OCI-LY1 (cell line): ENCODE measurements at regions not wholly inside any gene's neighbourhood (a gene's known extent, or its start where the extent isn't known, plus 50 kb on each side); places are given as distances from the start of the nearest gene placed in this dataset.

ENCODE experiments used
- H2AFZ ChIP-seq: fragments of 200-600 bp; sonication (generic), shearing (Covaris generic); 2 replicates; pipeline ENCODE4 v1.6.0; 2014; ENCODE audit warnings: antibody characterized with exemption, mild to moderate bottlenecking, low read length
- H3F3A ChIP-seq: fragments of 200-600 bp; sonication (generic), shearing (Covaris generic); 2 replicates; pipeline ENCODE4 v1.6.0; 2014; ENCODE audit warnings: mild to moderate bottlenecking, antibody characterized with exemption, low read length, moderate library complexity; ENCODE audit not compliant: insufficient read depth
- H3K27ac ChIP-seq: fragments of 200-600 bp; sonication (generic); 2 replicates; pipeline ENCODE4 v1.5.1; 2014; ENCODE audit warnings: low read length, mixed run types, mild to moderate bottlenecking, low read depth; ENCODE audit not compliant: poor library complexity, severe bottlenecking
- H3K27me3 ChIP-seq: fragments of 200-600 bp; sonication (generic); 2 replicates; pipeline ENCODE4 v1.6.0; 2014; ENCODE audit warnings: antibody characterized with exemption, mild to moderate bottlenecking, low read length, moderate library complexity; ENCODE audit not compliant: insufficient read depth
- H3K36me3 ChIP-seq: fragments of 200-600 bp; sonication (generic); 2 replicates; pipeline ENCODE4 v1.6.1; 2014; ENCODE audit warnings: mild to moderate bottlenecking, antibody characterized with exemption, low read length, moderate library complexity, mixed read lengths; ENCODE audit not compliant: insufficient read depth
- H3K4me1 ChIP-seq: fragments of 200-600 bp; sonication (generic); 2 replicates; pipeline ENCODE4 v1.5.1; 2014; ENCODE audit warnings: mild to moderate bottlenecking, low read length, moderate library complexity; ENCODE audit not compliant: insufficient read depth, severe bottlenecking
- H3K4me2 ChIP-seq: fragments of 200-600 bp; sonication (generic), shearing (Covaris generic); 2 replicates; pipeline ENCODE4 v1.6.1; 2014; ENCODE audit warnings: low read length
- H3K4me3 ChIP-seq: fragments of 200-600 bp; sonication (generic); 2 replicates; pipeline ENCODE4 v1.5.1; 2014; ENCODE audit warnings: low read length, low read depth, mild to moderate bottlenecking, mixed read lengths; ENCODE audit not compliant: poor library complexity, severe bottlenecking
- H3K79me2 ChIP-seq: fragments of 200-600 bp; shearing (Covaris generic); 2 replicates; pipeline ENCODE4 v1.6.1; 2016; ENCODE audit warnings: mixed run types, low read length, mixed read lengths; ENCODE audit not compliant: insufficient read depth
- H3K9ac ChIP-seq: fragments of 200-600 bp; sonication (generic), shearing (Covaris generic); 2 replicates; pipeline ENCODE4 v1.6.1; 2014; ENCODE audit warnings: mild to moderate bottlenecking, low read length, mixed read lengths
- H3K9me2 ChIP-seq: fragments of 200-600 bp; sonication (generic), shearing (Covaris generic); 2 replicates; pipeline ENCODE4 v1.6.1; 2014; ENCODE audit warnings: low read depth, mild to moderate bottlenecking, low read length, mixed read lengths
- H3K9me3 ChIP-seq: fragments of 200-600 bp; shearing (Covaris generic); 2 replicates; pipeline ENCODE4 v1.6.1; 2014; ENCODE audit warnings: low read length, mixed read lengths
- H4K20me1 ChIP-seq: fragments of 200-600 bp; sonication (generic), shearing (Covaris generic); 2 replicates; pipeline ENCODE4 v1.6.0; 2016; ENCODE audit warnings: mild to moderate bottlenecking, low read length; ENCODE audit not compliant: insufficient read depth
- CTCF ChIP-seq: fragments of 200-600 bp; sonication (generic), shearing (Covaris generic); IDR thresholded peaks from 2 replicates; pipeline ENCODE4 v1.5.1; 2017; ENCODE audit warnings: mild to moderate bottlenecking, antibody characterized with exemption, low read length, moderate library complexity, mixed read lengths
- EZH2 ChIP-seq: fragments of 200-600 bp; sonication (generic), shearing (Covaris generic); IDR thresholded peaks from 2 replicates; pipeline ENCODE4 v1.8.0; 2017; ENCODE audit warnings: borderline replicate concordance, mixed run types, mild to moderate bottlenecking, antibody characterized with exemption, low read length, moderate library complexity, mixed read lengths

GRCh38 chrX:78603908-78604307, 55.2 kb downstream of the RTL3 start:
- H3K36me3 ChIP-seq: no peaks in the 10 kb centered on the region

GRCh38 chrX:78595901-78596502, 63.1 kb downstream of the RTL3 start:
- Histone ChIP-seq H3K27ac (peak overlapping the region; percentile 7), H2AFZ (no peak overlapping the region), H3K4me1 (peaks cover 10% of the 10 kb centered on the region), H3K79me2 (no peaks in the 10 kb centered on the region), H3K27me3 (no peaks in the 10 kb centered on the region), H3K4me3 (peak overlapping the region; percentile 25), H3K36me3 (no peaks in the 10 kb centered on the region), H3K9me3 (no peaks in the 10 kb centered on the region), H3K9me2 (no peaks in the 10 kb centered on the region), H3F3A (no peaks in the 10 kb centered on the region), H3K9ac (no peak overlapping the region), H4K20me1 (no peaks in the 10 kb centered on the region), H3K4me2 (peak overlapping the region; percentile 32; the same call in 1 of the 2 replicates)
- TF ChIP-seq EZH2: no peak
- TF ChIP-seq CTCF: peak; percentile 72; the same call in 1 of the 2 replicates

More at GRCh38 chrX:78603908-78604307, 55.2 kb downstream of the RTL3 start:
- Histone ChIP-seq H4K20me1 (no peaks in the 10 kb centered on the region), H3K9ac (no peak overlapping the region), H3F3A (no peaks in the 10 kb centered on the region), H3K27me3 (no peaks in the 10 kb centered on the region), H3K9me2 (no peaks in the 10 kb centered on the region), H3K4me2 (no peak overlapping the region), H3K4me3 (no peak overlapping the region), H3K79me2 (no peaks in the 10 kb centered on the region), H3K27ac (no peak overlapping the region), H3K4me1 (peaks cover 8% of the 10 kb centered on the region), H2AFZ (no peak overlapping the region), H3K9me3 (no peaks in the 10 kb centered on the region)
- TF ChIP-seq EZH2: no peak
- no peak for TF ChIP-seq CTCF

DNA sequence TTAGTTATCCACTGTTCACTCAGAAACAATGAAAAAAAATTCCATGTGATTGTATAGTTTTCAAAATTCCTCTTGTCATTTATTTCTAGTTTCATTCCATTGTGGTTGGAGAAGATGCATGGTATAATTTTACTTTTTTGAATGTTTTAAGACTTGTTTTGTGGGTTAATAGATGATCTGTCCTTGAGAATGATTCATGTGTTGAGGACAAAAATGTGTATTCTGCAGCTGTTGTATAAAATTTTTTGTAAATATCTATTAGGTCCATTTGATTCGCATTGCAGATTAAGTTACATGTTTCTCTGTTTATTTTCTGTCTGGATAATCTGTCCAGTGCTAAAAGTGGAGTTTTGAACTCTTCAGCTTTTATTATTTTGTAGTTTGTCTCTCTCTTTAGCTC, 65.4 kb downstream of the RTL3 start:
- H3K4me3 ChIP-seq: no peak overlapping the region
- no peak overlapping the region for H3K4me2 ChIP-seq
- H3K36me3 ChIP-seq: no peaks in the 10 kb centered on the region
- no peaks in the 10 kb centered on the region for H3K9me2 ChIP-seq
- H2AFZ ChIP-seq: no peak overlapping the region
- no peaks in the 10 kb centered on the region for H4K20me1 ChIP-seq
- H3K9me3 ChIP-seq: no peaks in the 10 kb centered on the region
- H3K4me1 ChIP-seq: peaks cover 10% of the 10 kb centered on the region
- TF ChIP-seq CTCF: no peak
- no peak for TF ChIP-seq EZH2
- H3K79me2 ChIP-seq: no peaks in the 10 kb centered on the region
- no peaks in the 10 kb centered on the region for H3K27me3 ChIP-seq
- H3K27ac ChIP-seq: no peak overlapping the region
- H3F3A ChIP-seq: no peaks in the 10 kb centered on the region
- H3K9ac ChIP-seq: no peak overlapping the region
